Astrocyte of the hippocampus (primary cell): ENCODE measurements at regions not wholly inside any gene's neighbourhood (a gene's known extent, or its start where the extent isn't known, plus 50 kb on each side); places are given as distances from the start of the nearest gene placed in this dataset.

Experiments used
- DNase-seq: peaks from one replicate; pipeline ENCODE4 v3.0.0; 2011; ENCODE audit warnings: low read depth, low spot score

GRCh38 chr13:31081316-31081715 lies 80.4 kb downstream of the HSPH1 start:
- no peak for DNase-seq

GRCh38 chr13:31074756-31075155 lies 86.9 kb downstream of the HSPH1 start:
- no peak for DNase-seq

- peak; percentile 35 for DNase-seq
These were observed 87.6 kb downstream of the HSPH1 start for GRCh38 chr13:31073859-31074718.

GRCh38 chr13:31072041-31072440 lies 89.7 kb downstream of the HSPH1 start:
- DNase-seq, result peak; percentile 24

- no peak for DNase-seq
These were observed 91.7 kb downstream of the HSPH1 start for GRCh38 chr13:31069808-31070534.

- DNase-seq, result no peak
These were observed 93.6 kb downstream of the HSPH1 start for GRCh38 chr13:31068119-31068423.

GRCh38 chr13:31067416-31068118 lies 94.1 kb downstream of the HSPH1 start:
- peak; percentile 67 for DNase-seq

- DNase-seq, result no peak
These were observed 97.1 kb downstream of the HSPH1 start for GRCh38 chr13:31064636-31065035.

- no peak for DNase-seq
These were observed 97.9 kb downstream of the HSPH1 start for GRCh38 chr13:31063772-31064171.

GRCh38 chr13:31060655-31061054 lies 101.0 kb downstream of the HSPH1 start:
- DNase-seq, result no peak

GRCh38 chr13:31060220-31060619 lies 101.5 kb downstream of the HSPH1 start:
- DNase-seq, result no peak

GRCh38 chr13:31057403-31058033 lies 104.2 kb downstream of the HSPH1 start:
- no peak for DNase-seq

- no peak for DNase-seq
These were observed 104.9 kb downstream of the HSPH1 start for GRCh38 chr13:31056644-31057271.

GRCh38 chr13:31055589-31055988 lies 106.1 kb downstream of the HSPH1 start:
- no peak for DNase-seq

- no peak for DNase-seq
These were observed 107.1 kb downstream of the HSPH1 start for GRCh38 chr13:31054632-31055031.

- DNase-seq, result no peak
These were observed 107.8 kb downstream of the HSPH1 start for GRCh38 chr13:31053896-31054295.

- DNase-seq, result peak; percentile 70
These were observed 108.6 kb downstream of the HSPH1 start for GRCh38 chr13:31053091-31053490.

- no peak for DNase-seq
These were observed 109.2 kb downstream of the HSPH1 start for GRCh38 chr13:31052478-31052877.

- DNase-seq, result no peak
These were observed 109.7 kb downstream of the HSPH1 start for GRCh38 chr13:31051999-31052398.

GRCh38 chr13:31050486-31051400 lies 111.0 kb downstream of the HSPH1 start:
- no peak for DNase-seq
